HL-60 (cell line): ENCODE measurements at regions not wholly inside any gene's neighbourhood (a gene's known extent, or its start where the extent isn't known, plus 50 kb on each side); places are given as distances from the start of the nearest gene placed in this dataset.

Source experiments
- CTCF ChIP-seq: IDR thresholded peaks from one replicate; pipeline ENCODE4 v1.5.1; 2011; ENCODE audit warnings: low read length, control low read depth, inconsistent platforms; ENCODE audit not compliant: insufficient read depth
- POLR2AphosphoS5 ChIP-seq: IDR thresholded peaks from 2 replicates; pipeline ENCODE4 v1.6.1; 2012; ENCODE audit warnings: low read depth
- REST ChIP-seq: IDR thresholded peaks from 2 replicates; pipeline ENCODE4 v1.6.1; 2012; ENCODE audit warnings: low read depth; ENCODE audit not compliant: insufficient replicate concordance

- TF ChIP-seq POLR2AphosphoS5 = no peak
- TF ChIP-seq CTCF = no peak
- TF ChIP-seq REST = no peak
These were observed 94.7 kb upstream of the CCN2 start for GRCh38 chr6:132045877-132046276.
